Brain microvascular endothelial cell (primary cell): ENCODE measurements at regions not wholly inside any gene's neighbourhood (a gene's known extent, or its start where the extent isn't known, plus 50 kb on each side); places are given as distances from the start of the nearest gene placed in this dataset.

Source experiments
- DNase-seq: peaks from one replicate; pipeline ENCODE4 v3.0.0-alpha.2; 2020
- H3K27ac ChIP-seq: fragments of 250-450 bp; sonication (Bioruptor Pico); 2 replicates; pipeline ENCODE4 v1.5.1; 2020; ENCODE audit warnings: mild to moderate bottlenecking, moderate library complexity
- H3K27me3 ChIP-seq: fragments of 250-450 bp; sonication (Bioruptor Pico); replicated peaks from 2 replicates; pipeline ENCODE4 v1.5.1; 2020; ENCODE audit warnings: mild to moderate bottlenecking
- H3K36me3 ChIP-seq: fragments of 250-450 bp; sonication (Bioruptor Pico); replicated peaks from 2 replicates; pipeline ENCODE4 v1.5.1; 2020; ENCODE audit warnings: mild to moderate bottlenecking
- H3K4me3 ChIP-seq: 2 replicates; pipeline ENCODE4 v1.5.1; 2011; ENCODE audit warnings: low read depth, mild to moderate bottlenecking, control low read depth, low read length, moderate library complexity
- in situ Hi-C: cut with HindIII; loops from 2 replicates; pipeline ENCODE4 v1.10.0; 2017; ENCODE audit warnings: low sequenced_read_pairs, low pct_ligation_motif_present
- TF ChIP-seq, protein P1 (sequence below): IDR thresholded peaks from 2 replicates; pipeline ENCODE4 v1.5.1; 2011; ENCODE audit warnings: low read depth, mild to moderate bottlenecking, moderate library complexity, low read length, control low read depth, inconsistent platforms; ENCODE audit errors: missing control alignments

DNA sequence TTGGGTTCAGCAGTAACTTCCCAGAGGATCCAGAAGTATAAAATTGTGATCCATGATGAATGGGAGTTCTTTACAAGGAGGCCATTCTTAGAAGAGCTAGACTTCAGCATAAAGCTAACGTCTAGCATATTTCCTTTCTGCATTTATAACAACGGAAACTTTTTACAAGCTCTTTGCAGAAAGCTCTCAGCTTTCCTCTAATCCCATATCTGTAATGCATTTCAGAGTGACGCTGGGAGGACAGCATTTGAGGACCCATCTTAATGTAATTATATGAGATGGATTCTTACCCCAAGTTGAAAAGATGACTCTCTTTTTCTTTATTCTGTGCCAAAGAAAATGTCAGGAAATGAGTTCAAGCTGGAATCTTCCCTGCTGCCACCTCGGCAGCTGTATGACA is 132.0 kb upstream of the CACHD1 start:
- no peaks in the 10 kb centered on the region for H3K36me3 ChIP-seq
- no peaks in the 10 kb centered on the region for H3K27me3 ChIP-seq
- H3K27ac ChIP-seq, result no peak overlapping the region
- in situ Hi-C loops, result no loop called here
- no peak for DNase-seq
- TF ChIP-seq, protein P1, sequence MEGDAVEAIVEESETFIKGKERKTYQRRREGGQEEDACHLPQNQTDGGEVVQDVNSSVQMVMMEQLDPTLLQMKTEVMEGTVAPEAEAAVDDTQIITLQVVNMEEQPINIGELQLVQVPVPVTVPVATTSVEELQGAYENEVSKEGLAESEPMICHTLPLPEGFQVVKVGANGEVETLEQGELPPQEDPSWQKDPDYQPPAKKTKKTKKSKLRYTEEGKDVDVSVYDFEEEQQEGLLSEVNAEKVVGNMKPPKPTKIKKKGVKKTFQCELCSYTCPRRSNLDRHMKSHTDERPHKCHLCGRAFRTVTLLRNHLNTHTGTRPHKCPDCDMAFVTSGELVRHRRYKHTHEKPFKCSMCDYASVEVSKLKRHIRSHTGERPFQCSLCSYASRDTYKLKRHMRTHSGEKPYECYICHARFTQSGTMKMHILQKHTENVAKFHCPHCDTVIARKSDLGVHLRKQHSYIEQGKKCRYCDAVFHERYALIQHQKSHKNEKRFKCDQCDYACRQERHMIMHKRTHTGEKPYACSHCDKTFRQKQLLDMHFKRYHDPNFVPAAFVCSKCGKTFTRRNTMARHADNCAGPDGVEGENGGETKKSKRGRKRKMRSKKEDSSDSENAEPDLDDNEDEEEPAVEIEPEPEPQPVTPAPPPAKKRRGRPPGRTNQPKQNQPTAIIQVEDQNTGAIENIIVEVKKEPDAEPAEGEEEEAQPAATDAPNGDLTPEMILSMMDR, result no peak
- no peak overlapping the region for H3K4me3 ChIP-seq

DNA sequence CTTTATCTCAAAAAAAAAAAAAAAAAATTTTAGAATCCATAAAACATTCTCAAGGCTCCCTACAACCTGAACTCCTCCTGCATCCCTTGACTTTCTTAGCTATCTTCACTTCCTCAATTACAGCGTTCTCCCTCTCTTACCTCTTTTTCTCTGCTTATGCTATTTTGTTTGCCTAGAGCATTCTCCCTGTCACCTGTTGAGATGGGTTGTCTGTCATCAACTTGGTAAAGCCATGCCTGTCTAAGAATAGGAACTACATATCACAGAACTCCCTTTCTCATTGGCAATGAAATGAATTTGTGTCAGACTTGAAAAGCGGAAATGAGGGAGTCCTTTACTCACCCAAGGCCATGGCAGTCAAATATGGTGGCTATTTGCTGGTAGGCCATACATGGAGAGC is 129.6 kb upstream of the CACHD1 start:
- in situ Hi-C loops, result no loop called here
- no peak overlapping the region for H3K27ac ChIP-seq
- H3K27me3 ChIP-seq, result no peaks in the 10 kb centered on the region
- TF ChIP-seq, protein P1, result no peak
- no peak for DNase-seq
- no peak overlapping the region for H3K4me3 ChIP-seq
- no peaks in the 10 kb centered on the region for H3K36me3 ChIP-seq

DNA sequence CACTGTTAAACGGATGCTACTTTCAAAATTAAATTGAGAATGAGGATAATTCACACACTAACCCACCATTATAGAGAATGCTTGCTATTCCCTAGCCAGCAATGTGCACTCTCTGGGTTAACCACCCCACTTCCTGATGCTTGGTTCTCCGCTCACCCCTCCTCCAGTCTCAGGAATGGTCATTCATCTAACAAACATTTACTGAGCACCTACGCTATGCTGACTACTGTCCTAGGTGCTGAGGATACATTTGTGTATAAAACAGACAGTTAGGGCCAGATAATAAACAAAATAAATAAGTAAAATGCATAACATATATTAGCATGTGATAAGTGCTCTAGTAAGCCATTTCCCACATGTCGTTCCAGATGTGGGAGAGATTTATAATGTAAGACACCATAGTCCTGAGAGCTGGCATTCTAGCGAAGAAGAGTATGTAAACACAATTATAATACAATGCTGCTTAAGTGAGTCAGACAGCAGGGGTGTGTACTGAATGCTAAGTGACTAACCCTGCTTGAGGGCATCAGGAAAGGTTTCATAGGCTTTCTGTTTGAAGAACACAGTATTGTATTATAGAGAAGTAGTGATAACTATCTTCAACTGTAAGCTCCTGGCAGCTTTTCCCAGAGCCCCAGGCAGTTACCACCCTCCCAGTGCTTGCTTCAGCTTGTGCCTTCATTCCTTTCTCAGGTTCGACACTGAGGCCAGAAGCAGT is 126.7 kb upstream of the CACHD1 start:
- DNase-seq, result peak; percentile 16
- in situ Hi-C loops, result no loop called here
- TF ChIP-seq, protein P1, result no peak
- Histone ChIP-seq H3K27ac (no peak overlapping the region), H3K36me3 (no peaks in the 10 kb centered on the region), H3K4me3 (no peak overlapping the region), H3K27me3 (no peaks in the 10 kb centered on the region)

DNA sequence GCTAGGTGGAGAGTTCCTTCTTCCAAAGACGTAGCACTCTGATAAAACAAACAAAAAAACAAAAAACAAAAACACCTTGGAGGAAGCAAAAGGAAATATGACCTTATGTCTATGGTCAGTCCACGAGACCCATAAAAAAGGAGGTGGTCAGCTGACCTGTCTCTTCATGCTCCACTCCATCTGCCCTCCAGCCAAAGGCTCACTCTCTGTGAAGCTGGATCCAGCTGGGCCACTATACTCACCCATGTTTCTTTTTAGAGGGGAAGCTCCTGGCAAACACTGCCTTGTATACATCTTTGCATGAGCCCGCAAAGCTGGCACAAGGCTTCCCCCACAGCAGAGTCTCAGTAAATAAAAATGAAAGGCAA is 126.1 kb upstream of the CACHD1 start:
- Histone ChIP-seq H3K27ac (no peak overlapping the region), H3K4me3 (no peak overlapping the region), H3K36me3 (no peaks in the 10 kb centered on the region), H3K27me3 (no peaks in the 10 kb centered on the region)
- DNase-seq, result no peak
- TF ChIP-seq, protein P1, result no peak
- in situ Hi-C loops, result no loop called here

DNA sequence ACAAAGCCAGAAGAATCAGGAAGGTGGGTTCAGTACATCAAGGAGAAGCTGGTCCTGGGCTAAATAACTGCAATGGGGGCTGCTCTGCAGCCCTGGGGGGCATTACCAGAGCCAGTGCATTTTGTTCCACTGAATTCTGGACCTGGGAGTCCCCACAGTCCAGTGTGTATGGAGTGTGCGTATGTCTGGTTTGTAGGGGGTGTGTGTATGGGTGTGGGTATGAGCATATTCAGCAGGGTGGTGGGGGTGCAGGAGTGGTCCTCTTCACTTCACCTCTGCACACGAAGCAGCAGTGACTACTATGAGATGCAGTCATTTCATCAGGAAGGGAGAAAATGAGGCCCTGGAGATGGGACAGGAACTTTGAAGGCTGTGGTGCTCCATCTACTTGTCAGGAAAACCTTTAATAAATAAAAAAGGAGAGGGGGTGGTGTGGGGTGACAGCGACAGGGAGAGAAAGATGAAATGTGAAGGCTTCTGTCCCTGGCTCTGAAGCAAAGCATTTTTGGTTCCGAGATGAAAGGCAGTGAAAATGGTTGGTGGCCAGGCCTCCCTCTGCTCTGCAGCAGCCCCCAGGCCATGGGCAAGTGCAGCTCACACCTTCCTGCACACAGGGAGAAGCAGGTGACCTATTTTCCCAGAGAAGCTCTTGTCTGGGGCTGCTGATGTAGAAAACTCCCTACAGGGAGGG is 121.5 kb upstream of the CACHD1 start:
- in situ Hi-C loops, result no loop called here
- DNase-seq, result no peak
- Histone ChIP-seq H3K36me3 (no peaks in the 10 kb centered on the region), H3K4me3 (no peak overlapping the region), H3K27me3 (no peaks in the 10 kb centered on the region), H3K27ac (no peak overlapping the region)
- TF ChIP-seq, protein P1, result no peak
